Neural crest cell (in vitro differentiated cells): ENCODE measurements at regions not wholly inside any gene's neighbourhood (a gene's known extent, or its start where the extent isn't known, plus 50 kb on each side); places are given as distances from the start of the nearest gene placed in this dataset.

Source experiments
- DNase-seq: peaks from one replicate; pipeline ENCODE4 v3.0.0; 2021; ENCODE audit warnings: low read depth, mixed read lengths, low spot score
- H3K27ac Mint-ChIP-seq: one replicate; pipeline ENCODE4 v1.8.0; 2021; ENCODE audit warnings: mild to moderate bottlenecking, mixed read lengths; ENCODE audit not compliant: unreplicated experiment
- H3K27me3 Mint-ChIP-seq: 2 replicates; pipeline ENCODE4 v1.8.0; 2021; ENCODE audit warnings: low read depth, mild to moderate bottlenecking, mixed read lengths
- H3K36me3 Mint-ChIP-seq: 2 replicates; pipeline ENCODE4 v1.8.0; 2021; ENCODE audit warnings: low read depth, mild to moderate bottlenecking, mixed read lengths
- H3K4me1 Mint-ChIP-seq: 2 replicates; pipeline ENCODE4 v1.8.0; 2021; ENCODE audit warnings: mixed read lengths
- H3K4me3 Mint-ChIP-seq: one replicate; pipeline ENCODE4 v1.8.0; 2021; ENCODE audit warnings: mild to moderate bottlenecking, mixed read lengths
- H3K9me3 Mint-ChIP-seq: 2 replicates; pipeline ENCODE4 v1.8.0; 2021; ENCODE audit warnings: mixed read lengths
- TF ChIP-seq, protein P1 (sequence below): fragments of 200-600 bp; sonication (generic); conservative IDR thresholded peaks from 2 replicates; pipeline ENCODE4 v1.5.0; 2021; ENCODE audit warnings: antibody characterized with exemption, mild to moderate bottlenecking

DNA sequence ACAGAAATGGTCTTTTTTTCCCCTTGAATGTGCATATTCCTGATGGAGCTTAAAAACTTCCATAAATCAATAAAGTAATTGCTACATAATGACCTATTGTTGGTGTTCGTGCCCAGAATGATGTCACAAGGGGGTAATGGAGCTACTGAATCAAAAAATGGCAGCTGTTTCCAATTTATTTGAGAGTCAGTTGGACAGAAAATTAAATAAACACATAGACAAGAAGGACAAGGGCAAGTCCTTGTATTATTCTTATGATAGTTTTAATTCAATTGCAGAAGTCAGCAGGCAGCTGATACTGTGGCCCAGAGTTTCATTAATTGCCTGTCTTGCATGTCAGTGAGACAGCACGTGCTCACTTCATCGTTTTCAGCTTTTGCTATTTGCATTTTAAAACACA lies 473.5 kb downstream of the ETNK1 start:
- no peak overlapping the region for H3K27ac Mint-ChIP-seq

DNA sequence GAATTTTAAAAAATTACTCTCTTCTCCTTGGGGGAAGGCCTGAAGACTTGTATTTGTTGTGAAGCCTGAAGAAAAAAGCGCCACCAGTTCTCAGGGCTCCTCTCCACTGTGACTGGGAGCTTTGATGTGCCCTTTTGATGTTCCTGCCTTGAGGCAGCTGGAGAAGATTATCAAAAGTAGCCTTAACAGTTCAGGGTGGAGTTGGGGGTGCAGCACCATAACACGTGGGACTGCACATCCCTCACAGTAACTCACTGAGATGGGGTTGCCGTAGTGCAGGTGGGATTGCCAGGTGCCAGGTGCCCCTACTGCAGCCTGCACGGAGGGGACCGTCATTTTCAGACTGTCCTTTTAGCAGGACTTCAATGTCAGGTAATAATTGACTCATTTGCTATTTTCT lies 474.1 kb downstream of the ETNK1 start:
- Mint-ChIP-seq H3K27ac (no peak overlapping the region), H3K4me1 (peaks cover 15% of the 10 kb centered on the region), H3K4me3 (no peak overlapping the region), H3K9me3 (no peaks in the 10 kb centered on the region), H3K36me3 (no peaks in the 10 kb centered on the region), H3K27me3 (no peaks in the 10 kb centered on the region)
- TF ChIP-seq, protein P1, sequence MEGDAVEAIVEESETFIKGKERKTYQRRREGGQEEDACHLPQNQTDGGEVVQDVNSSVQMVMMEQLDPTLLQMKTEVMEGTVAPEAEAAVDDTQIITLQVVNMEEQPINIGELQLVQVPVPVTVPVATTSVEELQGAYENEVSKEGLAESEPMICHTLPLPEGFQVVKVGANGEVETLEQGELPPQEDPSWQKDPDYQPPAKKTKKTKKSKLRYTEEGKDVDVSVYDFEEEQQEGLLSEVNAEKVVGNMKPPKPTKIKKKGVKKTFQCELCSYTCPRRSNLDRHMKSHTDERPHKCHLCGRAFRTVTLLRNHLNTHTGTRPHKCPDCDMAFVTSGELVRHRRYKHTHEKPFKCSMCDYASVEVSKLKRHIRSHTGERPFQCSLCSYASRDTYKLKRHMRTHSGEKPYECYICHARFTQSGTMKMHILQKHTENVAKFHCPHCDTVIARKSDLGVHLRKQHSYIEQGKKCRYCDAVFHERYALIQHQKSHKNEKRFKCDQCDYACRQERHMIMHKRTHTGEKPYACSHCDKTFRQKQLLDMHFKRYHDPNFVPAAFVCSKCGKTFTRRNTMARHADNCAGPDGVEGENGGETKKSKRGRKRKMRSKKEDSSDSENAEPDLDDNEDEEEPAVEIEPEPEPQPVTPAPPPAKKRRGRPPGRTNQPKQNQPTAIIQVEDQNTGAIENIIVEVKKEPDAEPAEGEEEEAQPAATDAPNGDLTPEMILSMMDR = no peak
- no peak for DNase-seq

More for the DNA sequence above, 473.5 kb downstream of the ETNK1 start:
- H3K27me3 Mint-ChIP-seq = no peaks in the 10 kb centered on the region
- H3K36me3 Mint-ChIP-seq = peaks cover 1% of the 10 kb centered on the region
- H3K9me3 Mint-ChIP-seq = peaks cover 2% of the 10 kb centered on the region
- no peak for DNase-seq
- H3K4me1 Mint-ChIP-seq = peaks cover 15% of the 10 kb centered on the region
- TF ChIP-seq, protein P1 = no peak
- H3K4me3 Mint-ChIP-seq = no peak overlapping the region

DNA sequence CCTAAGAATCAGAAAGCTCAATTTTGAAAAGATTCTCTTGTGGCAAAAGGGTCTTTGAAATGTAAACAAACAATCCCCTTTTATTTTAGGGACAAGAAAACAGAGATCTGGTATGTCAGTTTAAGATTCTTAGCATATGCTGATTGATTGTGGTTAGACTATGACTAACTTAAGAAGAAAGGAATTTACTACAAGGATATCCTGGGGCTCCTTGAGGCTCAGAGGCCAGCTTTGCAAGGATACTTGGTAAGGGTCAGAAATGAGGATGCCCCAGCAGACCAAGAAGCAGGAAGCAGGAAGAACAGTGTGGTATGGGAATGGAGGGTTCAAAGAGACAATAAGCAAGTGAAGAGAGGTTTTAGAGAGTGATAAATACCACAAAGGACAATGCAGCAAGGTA lies 474.6 kb downstream of the ETNK1 start:
- Mint-ChIP-seq H3K36me3 (no peaks in the 10 kb centered on the region), H3K27me3 (no peaks in the 10 kb centered on the region), H3K4me1 (peaks cover 15% of the 10 kb centered on the region), H3K27ac (no peak overlapping the region), H3K9me3 (no peaks in the 10 kb centered on the region), H3K4me3 (no peak overlapping the region)
- DNase-seq = no peak
- TF ChIP-seq, protein P1 = no peak

DNA sequence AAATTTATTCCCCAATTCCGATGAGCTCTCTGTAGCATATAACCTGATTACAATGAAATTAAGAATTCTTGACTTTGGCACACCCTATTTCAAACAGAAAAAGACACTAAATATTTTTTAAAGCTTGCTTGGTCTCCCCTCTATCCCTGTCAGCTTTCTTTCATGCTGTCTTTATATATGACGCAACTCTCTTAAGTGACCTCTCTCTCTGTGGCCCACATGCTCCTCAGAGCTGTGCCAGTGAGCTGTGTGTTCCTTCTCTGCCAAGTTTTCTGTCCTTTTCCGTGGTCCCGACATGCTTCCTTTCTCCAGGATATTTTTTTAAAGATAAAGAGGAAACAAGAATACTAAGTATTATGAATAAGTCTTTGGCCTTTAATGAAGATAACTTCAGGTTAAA lies 484.0 kb downstream of the ETNK1 start:
- Mint-ChIP-seq H3K4me1 (no peaks in the 10 kb centered on the region), H3K9me3 (no peaks in the 10 kb centered on the region), H3K27ac (no peak overlapping the region), H3K27me3 (no peaks in the 10 kb centered on the region), H3K4me3 (no peak overlapping the region), H3K36me3 (no peaks in the 10 kb centered on the region)
- DNase-seq = no peak
- TF ChIP-seq, protein P1 = no peak

DNA sequence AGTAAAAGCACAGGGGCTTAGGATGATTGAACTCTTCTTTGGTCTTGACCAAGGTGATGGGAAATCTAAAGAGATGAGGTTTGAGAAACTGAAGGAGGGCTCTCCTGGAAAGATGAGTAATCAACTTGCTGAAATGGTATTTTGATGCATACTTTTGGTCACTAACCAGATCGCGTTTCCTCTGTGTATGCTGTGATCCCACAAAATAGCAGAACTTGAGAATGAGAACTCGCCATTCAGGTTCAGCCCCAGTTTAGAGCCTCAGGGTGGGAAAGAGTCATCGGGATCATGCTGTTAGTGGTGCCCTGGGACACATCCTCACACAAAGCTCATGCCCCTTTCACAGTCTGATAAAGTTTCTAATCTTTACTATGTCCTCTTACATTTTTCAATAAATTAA lies 488.8 kb downstream of the ETNK1 start:
- Mint-ChIP-seq H3K27me3 (no peaks in the 10 kb centered on the region), H3K4me3 (no peak overlapping the region), H3K27ac (no peak overlapping the region), H3K4me1 (no peaks in the 10 kb centered on the region), H3K36me3 (no peaks in the 10 kb centered on the region), H3K9me3 (no peaks in the 10 kb centered on the region)
- TF ChIP-seq, protein P1 = no peak
- no peak for DNase-seq

DNA sequence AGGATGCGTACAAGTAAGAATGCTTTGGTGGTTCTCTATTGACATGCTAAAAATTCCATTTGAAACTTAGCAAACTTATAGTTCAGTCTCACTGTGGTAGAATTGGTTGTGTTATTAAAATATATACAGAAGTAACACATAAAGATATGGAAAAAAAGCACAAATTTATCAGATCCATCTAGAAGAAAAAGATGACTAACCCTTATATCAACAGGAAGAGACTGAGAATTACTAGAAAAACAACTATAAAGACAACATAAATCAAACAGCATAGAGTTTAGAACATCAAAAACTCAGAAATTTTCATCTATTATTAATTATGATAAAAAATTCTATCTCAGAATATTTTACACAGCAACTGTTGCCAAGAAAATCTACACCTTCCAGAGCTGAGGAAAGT lies 491.0 kb downstream of the ETNK1 start:
- TF ChIP-seq, protein P1 = no peak
- no peaks in the 10 kb centered on the region for H3K4me1 Mint-ChIP-seq
- no peaks in the 10 kb centered on the region for H3K9me3 Mint-ChIP-seq
- no peak for DNase-seq
- no peak overlapping the region for H3K4me3 Mint-ChIP-seq
- no peaks in the 10 kb centered on the region for H3K36me3 Mint-ChIP-seq
- H3K27me3 Mint-ChIP-seq = no peaks in the 10 kb centered on the region
- no peak overlapping the region for H3K27ac Mint-ChIP-seq
